ENCODE measurements at regions not wholly inside any gene's neighbourhood (a gene's known extent, or its start where the extent isn't known, plus 50 kb on each side); places are given as distances from the start of the nearest gene placed in this dataset.
"Not testable (repeated sequence)": the region's sequence is repeated elsewhere in the genome, so short reads cannot be mapped to it uniquely, and the experiment has no call there.

DNA sequence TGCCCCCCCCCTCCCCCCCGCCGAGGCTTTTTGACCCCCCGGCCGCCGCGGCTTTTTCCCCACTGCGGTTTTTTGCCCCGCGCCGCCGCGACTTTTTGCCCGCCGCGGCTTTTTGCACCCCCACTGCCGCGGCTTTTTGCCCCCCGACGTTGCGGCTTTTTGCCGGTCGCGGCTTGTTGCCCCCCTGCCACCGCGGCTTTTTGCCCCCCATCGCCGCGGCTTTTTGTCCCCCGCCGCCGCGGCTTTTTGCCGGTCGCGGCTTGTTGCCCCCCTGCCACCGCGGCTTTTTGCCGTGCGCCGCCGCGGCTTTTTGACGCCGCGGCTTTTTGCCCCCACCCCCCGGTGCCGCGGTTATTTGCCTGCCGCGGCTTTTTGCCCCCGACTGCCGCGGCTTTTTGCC, 395.4 kb downstream of the ZNF33B start:
- TF ChIP-seq, protein P1, sequence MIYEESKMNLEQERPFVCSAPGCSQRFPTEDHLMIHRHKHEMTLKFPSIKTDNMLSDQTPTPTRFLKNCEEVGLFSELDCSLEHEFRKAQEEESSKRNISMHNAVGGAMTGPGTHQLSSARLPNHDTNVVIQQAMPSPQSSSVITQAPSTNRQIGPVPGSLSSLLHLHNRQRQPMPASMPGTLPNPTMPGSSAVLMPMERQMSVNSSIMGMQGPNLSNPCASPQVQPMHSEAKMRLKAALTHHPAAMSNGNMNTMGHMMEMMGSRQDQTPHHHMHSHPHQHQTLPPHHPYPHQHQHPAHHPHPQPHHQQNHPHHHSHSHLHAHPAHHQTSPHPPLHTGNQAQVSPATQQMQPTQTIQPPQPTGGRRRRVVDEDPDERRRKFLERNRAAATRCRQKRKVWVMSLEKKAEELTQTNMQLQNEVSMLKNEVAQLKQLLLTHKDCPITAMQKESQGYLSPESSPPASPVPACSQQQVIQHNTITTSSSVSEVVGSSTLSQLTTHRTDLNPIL (CRISPR knock-in tag; IDR thresholded peaks at IDR 0.05; ENCODE audit: low read depth) = not testable (repeated sequence)
- TF ChIP-seq ARNTL (CRISPR knock-in tag; IDR thresholded peaks at IDR 0.05; ENCODE audit: borderline replicate concordance, low read depth); CSDC2 (CRISPR knock-in tag; IDR thresholded peaks at IDR 0.05); ESRRG (CRISPR knock-in tag; IDR thresholded peaks at IDR 0.05); BACH2 (CRISPR knock-in tag; IDR thresholded peaks at IDR 0.05; ENCODE audit: borderline replicate concordance); SNAI2 (CRISPR knock-in tag; IDR thresholded peaks at IDR 0.05); ZNF8 (CRISPR knock-in tag; IDR thresholded peaks at IDR 0.05); ZFP3 (CRISPR knock-in tag; IDR thresholded peaks at IDR 0.05); ZFP30 (CRISPR knock-in tag; IDR thresholded peaks at IDR 0.05); RARB (CRISPR knock-in tag; IDR thresholded peaks at IDR 0.05): not testable (repeated sequence)
- TF ChIP-seq, protein P2, sequence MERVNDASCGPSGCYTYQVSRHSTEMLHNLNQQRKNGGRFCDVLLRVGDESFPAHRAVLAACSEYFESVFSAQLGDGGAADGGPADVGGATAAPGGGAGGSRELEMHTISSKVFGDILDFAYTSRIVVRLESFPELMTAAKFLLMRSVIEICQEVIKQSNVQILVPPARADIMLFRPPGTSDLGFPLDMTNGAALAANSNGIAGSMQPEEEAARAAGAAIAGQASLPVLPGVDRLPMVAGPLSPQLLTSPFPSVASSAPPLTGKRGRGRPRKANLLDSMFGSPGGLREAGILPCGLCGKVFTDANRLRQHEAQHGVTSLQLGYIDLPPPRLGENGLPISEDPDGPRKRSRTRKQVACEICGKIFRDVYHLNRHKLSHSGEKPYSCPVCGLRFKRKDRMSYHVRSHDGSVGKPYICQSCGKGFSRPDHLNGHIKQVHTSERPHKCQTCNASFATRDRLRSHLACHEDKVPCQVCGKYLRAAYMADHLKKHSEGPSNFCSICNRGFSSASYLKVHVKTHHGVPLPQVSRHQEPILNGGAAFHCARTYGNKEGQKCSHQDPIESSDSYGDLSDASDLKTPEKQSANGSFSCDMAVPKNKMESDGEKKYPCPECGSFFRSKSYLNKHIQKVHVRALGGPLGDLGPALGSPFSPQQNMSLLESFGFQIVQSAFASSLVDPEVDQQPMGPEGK (CRISPR knock-in tag; IDR thresholded peaks at IDR 0.05; ENCODE audit: borderline replicate concordance) = not testable (repeated sequence)
- TF ChIP-seq, protein P3, sequence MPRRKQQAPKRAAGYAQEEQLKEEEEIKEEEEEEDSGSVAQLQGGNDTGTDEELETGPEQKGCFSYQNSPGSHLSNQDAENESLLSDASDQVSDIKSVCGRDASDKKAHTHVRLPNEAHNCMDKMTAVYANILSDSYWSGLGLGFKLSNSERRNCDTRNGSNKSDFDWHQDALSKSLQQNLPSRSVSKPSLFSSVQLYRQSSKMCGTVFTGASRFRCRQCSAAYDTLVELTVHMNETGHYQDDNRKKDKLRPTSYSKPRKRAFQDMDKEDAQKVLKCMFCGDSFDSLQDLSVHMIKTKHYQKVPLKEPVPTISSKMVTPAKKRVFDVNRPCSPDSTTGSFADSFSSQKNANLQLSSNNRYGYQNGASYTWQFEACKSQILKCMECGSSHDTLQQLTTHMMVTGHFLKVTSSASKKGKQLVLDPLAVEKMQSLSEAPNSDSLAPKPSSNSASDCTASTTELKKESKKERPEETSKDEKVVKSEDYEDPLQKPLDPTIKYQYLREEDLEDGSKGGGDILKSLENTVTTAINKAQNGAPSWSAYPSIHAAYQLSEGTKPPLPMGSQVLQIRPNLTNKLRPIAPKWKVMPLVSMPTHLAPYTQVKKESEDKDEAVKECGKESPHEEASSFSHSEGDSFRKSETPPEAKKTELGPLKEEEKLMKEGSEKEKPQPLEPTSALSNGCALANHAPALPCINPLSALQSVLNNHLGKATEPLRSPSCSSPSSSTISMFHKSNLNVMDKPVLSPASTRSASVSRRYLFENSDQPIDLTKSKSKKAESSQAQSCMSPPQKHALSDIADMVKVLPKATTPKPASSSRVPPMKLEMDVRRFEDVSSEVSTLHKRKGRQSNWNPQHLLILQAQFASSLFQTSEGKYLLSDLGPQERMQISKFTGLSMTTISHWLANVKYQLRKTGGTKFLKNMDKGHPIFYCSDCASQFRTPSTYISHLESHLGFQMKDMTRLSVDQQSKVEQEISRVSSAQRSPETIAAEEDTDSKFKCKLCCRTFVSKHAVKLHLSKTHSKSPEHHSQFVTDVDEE (CRISPR knock-in tag; IDR thresholded peaks at IDR 0.05) = not testable (repeated sequence)
- TF ChIP-seq, protein P4, sequence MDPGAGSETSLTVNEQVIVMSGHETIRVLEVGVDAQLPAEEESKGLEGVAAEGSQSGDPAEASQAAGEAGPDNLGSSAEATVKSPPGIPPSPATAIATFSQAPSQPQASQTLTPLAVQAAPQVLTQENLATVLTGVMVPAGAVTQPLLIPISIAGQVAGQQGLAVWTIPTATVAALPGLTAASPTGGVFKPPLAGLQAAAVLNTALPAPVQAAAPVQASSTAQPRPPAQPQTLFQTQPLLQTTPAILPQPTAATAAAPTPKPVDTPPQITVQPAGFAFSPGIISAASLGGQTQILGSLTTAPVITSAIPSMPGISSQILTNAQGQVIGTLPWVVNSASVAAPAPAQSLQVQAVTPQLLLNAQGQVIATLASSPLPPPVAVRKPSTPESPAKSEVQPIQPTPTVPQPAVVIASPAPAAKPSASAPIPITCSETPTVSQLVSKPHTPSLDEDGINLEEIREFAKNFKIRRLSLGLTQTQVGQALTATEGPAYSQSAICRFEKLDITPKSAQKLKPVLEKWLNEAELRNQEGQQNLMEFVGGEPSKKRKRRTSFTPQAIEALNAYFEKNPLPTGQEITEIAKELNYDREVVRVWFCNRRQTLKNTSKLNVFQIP (CRISPR knock-in tag; IDR thresholded peaks at IDR 0.05; ENCODE audit: borderline replicate concordance, low read depth) = not testable (repeated sequence)
- TF ChIP-seq, protein P5, sequence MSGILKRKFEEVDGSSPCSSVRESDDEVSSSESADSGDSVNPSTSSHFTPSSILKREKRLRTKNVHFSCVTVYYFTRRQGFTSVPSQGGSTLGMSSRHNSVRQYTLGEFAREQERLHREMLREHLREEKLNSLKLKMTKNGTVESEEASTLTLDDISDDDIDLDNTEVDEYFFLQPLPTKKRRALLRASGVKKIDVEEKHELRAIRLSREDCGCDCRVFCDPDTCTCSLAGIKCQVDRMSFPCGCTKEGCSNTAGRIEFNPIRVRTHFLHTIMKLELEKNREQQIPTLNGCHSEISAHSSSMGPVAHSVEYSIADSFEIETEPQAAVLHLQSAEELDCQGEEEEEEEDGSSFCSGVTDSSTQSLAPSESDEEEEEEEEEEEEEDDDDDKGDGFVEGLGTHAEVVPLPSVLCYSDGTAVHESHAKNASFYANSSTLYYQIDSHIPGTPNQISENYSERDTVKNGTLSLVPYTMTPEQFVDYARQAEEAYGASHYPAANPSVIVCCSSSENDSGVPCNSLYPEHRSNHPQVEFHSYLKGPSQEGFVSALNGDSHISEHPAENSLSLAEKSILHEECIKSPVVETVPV (CRISPR knock-in tag; IDR thresholded peaks at IDR 0.05) = not testable (repeated sequence)
